ENCODE measurements at regions not wholly inside any gene's neighbourhood (a gene's known extent, or its start where the extent isn't known, plus 50 kb on each side); places are given as distances from the start of the nearest gene placed in this dataset.
A peak's percentile ranks its signal among the peaks of the same experiment; 100 is the strongest.

GRCh38 chr4:123477711-123478209 is 81.2 kb downstream of the SPRY1 start:
- Mint-ChIP-seq H3K4me1 (ENCODE audit: low read depth) (peaks cover 8% of the 10 kb centered on the region), H3K27ac (no peak overlapping the region), H3K9me3 (no peaks in the 10 kb centered on the region), H3K36me3 (no peaks in the 10 kb centered on the region), H3K27me3 (no peaks in the 10 kb centered on the region), H3K4me3 (no peak overlapping the region)
- ChIA-PET CTCF (no interaction called here), POLR2A (no interaction called here)
- DNase-seq, result peak; percentile 73
- intact Hi-C loops (cut with micrococcal nuclease), result loop anchor here (2.0 to 5.0 kb wide), 2 partner anchors 35 to 55 kb away; no protein-coding TSS in a partner anchor

GRCh38 chr4:123478859-123479345 is 82.3 kb downstream of the SPRY1 start:
- no peaks in the 10 kb centered on the region for H3K36me3 Mint-ChIP-seq
- ChIA-PET POLR2A (no interaction called here), CTCF (interaction anchor here (0.7 kb wide), 2 partner anchors 35 to 219 kb away, joined by 3 to 4 read pairs; no protein-coding TSS in a partner anchor)
- no peak overlapping the region for H3K27ac Mint-ChIP-seq
- intact Hi-C loops (cut with micrococcal nuclease), result loop anchor here (2.0 to 5.0 kb wide), 2 partner anchors 37 to 56 kb away; no protein-coding TSS in a partner anchor
- no peak for DNase-seq
- H3K4me1 Mint-ChIP-seq (ENCODE audit: low read depth), result peaks cover 8% of the 10 kb centered on the region
- no peaks in the 10 kb centered on the region for H3K9me3 Mint-ChIP-seq
- H3K4me3 Mint-ChIP-seq, result no peak overlapping the region
- no peaks in the 10 kb centered on the region for H3K27me3 Mint-ChIP-seq

- intact Hi-C loops (cut with micrococcal nuclease), result loop anchor here (2.0 to 5.0 kb wide), 2 partner anchors 38 to 57 kb away; no protein-coding TSS in a partner anchor
- Mint-ChIP-seq H3K36me3 (no peaks in the 10 kb centered on the region), H3K27me3 (no peaks in the 10 kb centered on the region), H3K27ac (no peak overlapping the region), H3K4me3 (no peak overlapping the region), H3K9me3 (no peaks in the 10 kb centered on the region), H3K4me1 (ENCODE audit: low read depth) (peaks cover 8% of the 10 kb centered on the region)
- ChIA-PET POLR2A (no interaction called here), CTCF (interaction anchor here (0.7 kb wide), 1 partner anchor 34 kb away, joined by 4 read pairs; no protein-coding TSS in a partner anchor)
- no peak for DNase-seq
Observed at GRCh38 chr4:123479944-123480343, 83.3 kb downstream of the SPRY1 start.

- DNase-seq, result no peak
- Mint-ChIP-seq H3K4me3 (no peak overlapping the region), H3K27ac (no peak overlapping the region), H3K9me3 (no peaks in the 10 kb centered on the region), H3K27me3 (no peaks in the 10 kb centered on the region), H3K36me3 (no peaks in the 10 kb centered on the region), H3K4me1 (ENCODE audit: low read depth) (peaks cover 8% of the 10 kb centered on the region)
- POLR2A ChIA-PET, result no interaction called here
- CTCF ChIA-PET, result no interaction called here
- intact Hi-C loops (cut with micrococcal nuclease), result no loop called here
Observed at GRCh38 chr4:123480706-123481418, 84.3 kb downstream of the SPRY1 start.

- Mint-ChIP-seq H3K4me1 (ENCODE audit: low read depth) (peaks cover 8% of the 10 kb centered on the region), H3K4me3 (no peak overlapping the region), H3K27me3 (no peaks in the 10 kb centered on the region), H3K9me3 (no peaks in the 10 kb centered on the region), H3K36me3 (no peaks in the 10 kb centered on the region), H3K27ac (no peak overlapping the region)
- DNase-seq, result no peak
- CTCF ChIA-PET, result no interaction called here
- intact Hi-C loops (cut with micrococcal nuclease), result no loop called here
- POLR2A ChIA-PET, result no interaction called here
Observed at GRCh38 chr4:123481717-123482116, 85.1 kb downstream of the SPRY1 start.

GRCh38 chr4:123484291-123484926 is 87.8 kb downstream of the SPRY1 start:
- H3K27me3 Mint-ChIP-seq, result no peaks in the 10 kb centered on the region
- POLR2A ChIA-PET, result no interaction called here
- no peak overlapping the region for H3K27ac Mint-ChIP-seq
- no peaks in the 10 kb centered on the region for H3K36me3 Mint-ChIP-seq
- H3K4me1 Mint-ChIP-seq (ENCODE audit: low read depth), result peaks cover 5% of the 10 kb centered on the region
- H3K4me3 Mint-ChIP-seq, result no peak overlapping the region
- H3K9me3 Mint-ChIP-seq, result no peaks in the 10 kb centered on the region
- DNase-seq, result no peak
- CTCF ChIA-PET, result no interaction called here
- intact Hi-C loops (cut with micrococcal nuclease), result loop anchor here (2.0 kb wide), 1 partner anchor 64 kb away; no protein-coding TSS in a partner anchor

- no peaks in the 10 kb centered on the region for H3K27me3 Mint-ChIP-seq
- H3K4me1 Mint-ChIP-seq (ENCODE audit: low read depth), result peaks cover 5% of the 10 kb centered on the region
- H3K9me3 Mint-ChIP-seq, result no peaks in the 10 kb centered on the region
- DNase-seq, result no peak
- intact Hi-C loops (cut with micrococcal nuclease), result loop anchor here (2.0 kb wide), 1 partner anchor 65 kb away; no protein-coding TSS in a partner anchor
- H3K36me3 Mint-ChIP-seq, result no peaks in the 10 kb centered on the region
- H3K27ac Mint-ChIP-seq, result no peak overlapping the region
- H3K4me3 Mint-ChIP-seq, result no peak overlapping the region
- ChIA-PET CTCF (no interaction called here), POLR2A (no interaction called here)
Observed at GRCh38 chr4:123485601-123486000, 89.0 kb downstream of the SPRY1 start.

GRCh38 chr4:123488916-123489315 is 92.3 kb downstream of the SPRY1 start:
- no peak for DNase-seq
- H3K27me3 Mint-ChIP-seq, result peaks cover 4% of the 10 kb centered on the region
- H3K27ac Mint-ChIP-seq, result no peak overlapping the region
- H3K9me3 Mint-ChIP-seq, result no peaks in the 10 kb centered on the region
- ChIA-PET POLR2A (no interaction called here), CTCF (no interaction called here)
- H3K4me1 Mint-ChIP-seq (ENCODE audit: low read depth), result peaks cover 5% of the 10 kb centered on the region
- intact Hi-C loops (cut with micrococcal nuclease), result loop anchor here (2.0 kb wide), 1 partner anchor 92 kb away; the partner anchor contains the start of gene SPRY1
- H3K36me3 Mint-ChIP-seq, result no peaks in the 10 kb centered on the region
- H3K4me3 Mint-ChIP-seq, result no peak overlapping the region

GRCh38 chr4:123495530-123495929 is 98.9 kb downstream of the SPRY1 start:
- H3K4me1 Mint-ChIP-seq (ENCODE audit: low read depth), result no peaks in the 10 kb centered on the region
- H3K27ac Mint-ChIP-seq, result no peak overlapping the region

GRCh38 chr4:123496421-123496820 is 99.8 kb downstream of the SPRY1 start:
- peaks cover 5% of the 10 kb centered on the region for H3K9me3 Mint-ChIP-seq
- intact Hi-C loops (cut with micrococcal nuclease), result no loop called here
- H3K4me1 Mint-ChIP-seq (ENCODE audit: low read depth), result no peaks in the 10 kb centered on the region
- H3K36me3 Mint-ChIP-seq, result no peaks in the 10 kb centered on the region
- no peak overlapping the region for H3K27ac Mint-ChIP-seq
- H3K27me3 Mint-ChIP-seq, result peaks cover 8% of the 10 kb centered on the region
- no peak for DNase-seq
- POLR2A ChIA-PET, result no interaction called here
- CTCF ChIA-PET, result no interaction called here
- H3K4me3 Mint-ChIP-seq, result no peak overlapping the region

More at GRCh38 chr4:123495530-123495929, 98.9 kb downstream of the SPRY1 start:
- Mint-ChIP-seq H3K36me3 (no peaks in the 10 kb centered on the region), H3K9me3 (peaks cover 5% of the 10 kb centered on the region), H3K27me3 (peaks cover 6% of the 10 kb centered on the region), H3K4me3 (no peak overlapping the region)
- CTCF ChIA-PET, result no interaction called here
- POLR2A ChIA-PET, result no interaction called here
- intact Hi-C loops (cut with micrococcal nuclease), result no loop called here
- no peak for DNase-seq

- ChIA-PET POLR2A (no interaction called here), CTCF (no interaction called here)
- Mint-ChIP-seq H3K27me3 (peaks cover 8% of the 10 kb centered on the region), H3K9me3 (peaks cover 5% of the 10 kb centered on the region), H3K4me1 (ENCODE audit: low read depth) (no peaks in the 10 kb centered on the region), H3K4me3 (no peak overlapping the region), H3K27ac (no peak overlapping the region), H3K36me3 (no peaks in the 10 kb centered on the region)
- intact Hi-C loops (cut with micrococcal nuclease), result no loop called here
- DNase-seq, result no peak
Observed at GRCh38 chr4:123497340-123497739, 100.7 kb downstream of the SPRY1 start.

GRCh38 chr4:123501733-123502132 is 105.1 kb downstream of the SPRY1 start:
- no peak overlapping the region for H3K4me3 Mint-ChIP-seq
- ChIA-PET POLR2A (no interaction called here), CTCF (no interaction called here)
- no peak for DNase-seq
- peaks cover 30% of the 10 kb centered on the region for H3K27me3 Mint-ChIP-seq
- peaks cover 4% of the 10 kb centered on the region for H3K4me1 Mint-ChIP-seq (ENCODE audit: low read depth)
- H3K9me3 Mint-ChIP-seq, result peaks cover 5% of the 10 kb centered on the region
- H3K27ac Mint-ChIP-seq, result no peak overlapping the region
- no peaks in the 10 kb centered on the region for H3K36me3 Mint-ChIP-seq
- intact Hi-C loops (cut with micrococcal nuclease), result no loop called here

Measured in activated CD4-positive, alpha-beta memory T cell treated with anti-CD3 and anti-CD28 coated beads for 36 hours (primary cell).